ENCODE measurements at regions not wholly inside any gene's neighbourhood (a gene's known extent, or its start where the extent isn't known, plus 50 kb on each side); places are given as distances from the start of the nearest gene placed in this dataset.

DNA sequence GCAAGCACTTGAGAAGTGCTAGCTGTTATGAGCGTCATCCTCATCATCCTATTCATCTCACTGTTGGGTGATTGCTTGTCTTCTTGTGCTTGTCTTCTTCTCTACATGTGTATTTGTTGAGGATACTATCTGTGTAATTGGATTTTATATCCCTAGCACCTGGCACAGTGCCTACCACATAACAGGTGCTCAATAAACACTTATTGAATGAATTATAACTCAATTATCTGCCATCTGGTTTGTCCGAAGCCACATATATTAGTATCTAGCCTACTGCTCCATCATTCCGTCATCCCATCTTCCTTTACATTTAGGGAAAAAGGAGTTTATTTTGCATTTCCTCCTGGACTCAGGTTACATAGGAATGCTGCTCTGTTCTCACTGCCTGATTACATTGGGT, 330.4 kb upstream of the ETAA1 start:
- Histone ChIP-seq H3K18ac (ENCODE audit: insufficient read length, low read depth, low read length) (no peak overlapping the region), H3T11ph (ENCODE audit: low read length) (no peak overlapping the region), H2AK5ac (ENCODE audit: insufficient read length, low read length) (no peak overlapping the region), H4K20me1 (ENCODE audit: control insufficient read depth, insufficient read depth, insufficient read length) (no peaks in the 10 kb centered on the region), H3K23me2 (ENCODE audit: insufficient read length, low read depth, low read length, poor library complexity, severe bottlenecking) (no peaks in the 10 kb centered on the region), H2BK5ac (ENCODE audit: insufficient read length, low read length) (no peak overlapping the region), H2BK20ac (ENCODE audit: low read depth, low read length, poor library complexity, severe bottlenecking) (no peak overlapping the region), H3K27me3 (ENCODE audit: insufficient read depth, low read length) (no peaks in the 10 kb centered on the region), H4K91ac (ENCODE audit: insufficient read length, low read depth, low read length) (no peak overlapping the region), H3K56ac (ENCODE audit: insufficient read length, low read depth, low read length) (no peak overlapping the region), H3K4me2 (ENCODE audit: insufficient read depth, insufficient read length, low read length) (no peak overlapping the region), H3K23ac (ENCODE audit: insufficient read length, low read depth, low read length) (no peak overlapping the region), H4K8ac (replicated peaks; ENCODE audit: insufficient read length, low read depth, low read length) (no peak overlapping the region), H2BK120ac (ENCODE audit: low read depth, low read length, poor library complexity, severe bottlenecking) (no peak overlapping the region), H3K27ac (ENCODE audit: insufficient read length, low read depth, low read length) (no peak overlapping the region), H3K79me1 (ENCODE audit: insufficient read depth, low read depth, low read length, poor library complexity, severe bottlenecking) (no peaks in the 10 kb centered on the region), H3K4ac (ENCODE audit: low read depth, low read length) (no peak overlapping the region), H4K5ac (ENCODE audit: insufficient read length, low read depth, low read length) (no peak overlapping the region), H3K79me2 (ENCODE audit: insufficient read depth, low read length) (no peaks in the 10 kb centered on the region), H2AFZ (ENCODE audit: low read length) (no peak overlapping the region), H3K9me3 (ENCODE audit: control insufficient read depth, low read depth, low read length) (no peaks in the 10 kb centered on the region), H2BK12ac (ENCODE audit: insufficient read length, low read depth, low read length) (no peak overlapping the region), H2BK15ac (ENCODE audit: low read depth, low read length) (no peak overlapping the region), H3K9ac (ENCODE audit: extremely low read depth, insufficient read length, low read length) (no peak overlapping the region), H3K4me1 (ENCODE audit: insufficient read depth, low read length) (no peaks in the 10 kb centered on the region), H3K14ac (ENCODE audit: insufficient read depth, low read length) (no peak overlapping the region)
- Mint-ChIP-seq H3K9me3 (peaks cover 0 to 4% of the 10 kb centered on the region in 2 experiments; a peak in 1 of 5 replicates), H3K36me3 (ENCODE audit: insufficient read depth in 1 of 3, low read depth in 3 of 3) (no peaks in the 10 kb centered on the region), H3K4me1 (peaks cover 3 to 4% of the 10 kb centered on the region in 2 experiments; a peak in 3 of 4 replicates), H3K27me3 (ENCODE audit: low read depth) (peaks cover 2% of the 10 kb centered on the region; the same call in 1 of the 2 replicates), H3K4me3 (no peak overlapping the region), H3K27ac (no peak overlapping the region)
- no CpG with 5 or more reads among the region's 3 CpGs for WGBS (ENCODE audit: extremely low coverage, insufficient read length, low lambda C conversion rate)
- no peak for DNase-seq
- TF ChIP-seq, protein P1, sequence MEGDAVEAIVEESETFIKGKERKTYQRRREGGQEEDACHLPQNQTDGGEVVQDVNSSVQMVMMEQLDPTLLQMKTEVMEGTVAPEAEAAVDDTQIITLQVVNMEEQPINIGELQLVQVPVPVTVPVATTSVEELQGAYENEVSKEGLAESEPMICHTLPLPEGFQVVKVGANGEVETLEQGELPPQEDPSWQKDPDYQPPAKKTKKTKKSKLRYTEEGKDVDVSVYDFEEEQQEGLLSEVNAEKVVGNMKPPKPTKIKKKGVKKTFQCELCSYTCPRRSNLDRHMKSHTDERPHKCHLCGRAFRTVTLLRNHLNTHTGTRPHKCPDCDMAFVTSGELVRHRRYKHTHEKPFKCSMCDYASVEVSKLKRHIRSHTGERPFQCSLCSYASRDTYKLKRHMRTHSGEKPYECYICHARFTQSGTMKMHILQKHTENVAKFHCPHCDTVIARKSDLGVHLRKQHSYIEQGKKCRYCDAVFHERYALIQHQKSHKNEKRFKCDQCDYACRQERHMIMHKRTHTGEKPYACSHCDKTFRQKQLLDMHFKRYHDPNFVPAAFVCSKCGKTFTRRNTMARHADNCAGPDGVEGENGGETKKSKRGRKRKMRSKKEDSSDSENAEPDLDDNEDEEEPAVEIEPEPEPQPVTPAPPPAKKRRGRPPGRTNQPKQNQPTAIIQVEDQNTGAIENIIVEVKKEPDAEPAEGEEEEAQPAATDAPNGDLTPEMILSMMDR (conservative IDR thresholded peaks at IDR 0.05), result no peak

All from H9 (cell line).